Sciatic nerve (tissue), 2 donors: ENCODE measurements at regions not wholly inside any gene's neighbourhood (a gene's known extent, or its start where the extent isn't known, plus 50 kb on each side); places are given as distances from the start of the nearest gene placed in this dataset.

Experiments
- ATAC-seq: fragments of 200-7000 bp; cut with Tn5 transposase; one replicate; pipeline ENCODE4 v1.9.1; 2020; ENCODE audit warnings: mild to moderate bottlenecking, moderate library complexity
- DNase-seq: peaks from one replicate; pipeline ENCODE4 v3.0.0-alpha.2; 2020; ENCODE audit warnings: low spot score
- intact Hi-C: fragments of 100-400 bp; cut with DNase I; formaldehyde crosslinking; loops from one replicate; pipeline ENCODE4 v1.14.2; 2022
- donor health status: DM: no; HTN: no; CAD: no.
- donor health status: DM: no; HTN: no; CAD: no.

DNA sequence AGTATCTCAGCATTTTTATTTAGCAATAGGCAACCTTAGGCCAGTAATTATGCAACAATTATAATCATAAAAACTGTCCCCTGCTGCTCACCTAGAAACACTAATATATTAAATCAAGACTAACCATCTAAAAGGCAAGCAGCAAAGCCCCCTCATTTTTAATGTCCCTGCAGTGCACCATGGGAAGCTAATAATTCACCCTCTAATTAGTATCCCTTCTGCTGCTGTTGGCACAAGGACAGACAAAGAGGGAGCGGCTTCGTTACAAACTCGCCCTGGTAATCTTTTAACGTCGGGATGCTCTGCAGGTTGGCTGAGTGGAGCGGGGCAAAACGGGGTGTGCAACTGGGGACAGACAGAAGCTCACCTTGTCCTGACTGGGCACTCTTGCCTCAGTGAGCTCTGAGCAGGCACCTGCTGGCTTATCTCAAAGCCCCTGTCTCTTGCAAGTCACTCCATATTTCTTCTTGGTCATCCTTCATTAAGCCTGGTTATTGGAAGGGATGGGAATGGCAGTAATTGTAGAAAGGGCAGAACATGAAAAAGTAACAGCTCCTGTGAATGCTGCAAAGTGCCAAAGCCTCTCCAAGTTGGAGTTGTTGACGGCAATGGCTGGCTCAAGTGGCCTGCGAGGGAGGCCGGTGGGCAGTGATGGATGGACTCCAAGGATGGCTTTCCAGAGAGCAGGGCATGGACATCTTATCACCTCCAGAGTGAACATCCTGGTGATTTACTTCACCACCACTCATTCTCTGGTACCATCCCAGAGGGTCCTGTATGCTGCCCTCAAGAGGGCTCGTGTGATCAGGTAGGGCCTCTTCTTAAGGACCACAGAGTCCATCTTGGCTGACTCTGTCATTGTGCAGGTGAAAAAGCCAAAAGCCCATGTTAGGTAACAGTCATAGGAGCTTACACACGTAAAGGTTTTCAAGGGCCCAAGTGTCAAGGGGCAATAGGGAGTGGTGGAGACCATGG is 219.6 kb upstream of the N4BP1 start:
- ATAC-seq (no peak), DNase-seq (no peak)
- intact Hi-C loops = no loop called here

DNA sequence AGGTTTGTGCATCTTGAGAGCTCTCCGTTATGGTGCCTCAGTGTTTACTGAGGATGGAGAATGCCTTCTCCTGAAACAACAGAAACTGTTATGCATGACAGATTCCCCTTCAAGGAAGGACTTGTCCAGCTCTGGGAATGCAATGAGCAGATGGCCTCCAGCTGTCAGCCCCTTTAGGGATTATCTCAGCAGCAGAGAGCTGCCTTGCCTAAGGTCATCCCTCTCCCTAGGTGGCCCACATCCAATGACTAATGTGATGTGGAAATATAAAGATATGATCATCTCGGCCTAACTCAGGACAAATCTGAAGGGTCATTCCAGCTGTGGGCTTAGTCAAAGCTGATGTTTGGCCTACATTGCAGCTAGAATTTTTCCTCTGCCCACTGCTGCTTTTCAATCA is 214.3 kb upstream of the N4BP1 start:
- DNase-seq (no peak), ATAC-seq (no peak)
- intact Hi-C loops = no loop called here

DNA sequence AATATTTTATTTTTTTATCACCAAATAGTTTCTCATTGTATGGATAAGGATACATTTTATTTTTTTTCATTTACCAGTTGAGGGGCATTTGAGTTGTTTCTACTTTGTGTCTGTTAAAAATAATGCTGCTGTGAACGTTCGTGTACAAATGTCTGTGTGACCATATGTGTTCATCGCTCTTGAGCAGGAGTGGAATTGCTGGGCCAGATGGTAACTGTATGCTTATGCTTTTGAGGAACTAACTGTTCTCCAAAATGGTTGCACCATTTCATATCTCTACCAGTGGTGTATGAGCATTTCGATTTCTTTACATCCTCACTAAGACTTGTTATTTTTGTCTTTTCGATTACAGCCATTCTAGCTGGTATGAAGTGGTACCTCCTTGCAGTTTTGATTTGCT is 212.5 kb upstream of the N4BP1 start:
- ATAC-seq (no peak), DNase-seq (no peak)
- intact Hi-C loops = no loop called here

DNA sequence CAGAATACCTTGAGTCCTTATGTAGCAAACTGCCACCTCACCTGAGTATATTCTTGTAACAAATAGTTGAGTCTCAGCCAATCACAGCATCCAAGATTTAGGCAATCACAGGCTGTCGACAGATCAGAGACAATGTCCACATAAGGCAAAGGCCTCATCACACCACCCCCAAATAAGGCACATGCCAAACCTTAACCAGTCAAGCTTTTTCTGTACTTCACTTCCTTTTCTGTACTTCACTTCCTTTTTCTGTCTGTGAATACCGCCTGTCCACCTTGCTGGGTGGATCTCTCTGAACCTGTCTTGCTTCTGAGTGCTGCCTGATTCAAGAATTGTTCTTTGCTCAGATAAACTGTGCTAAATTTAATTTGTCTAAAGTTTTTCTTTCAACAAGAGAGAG is 210.4 kb upstream of the N4BP1 start:
- no peak for DNase-seq
- ATAC-seq = no peak
- intact Hi-C loops = no loop called here

DNA sequence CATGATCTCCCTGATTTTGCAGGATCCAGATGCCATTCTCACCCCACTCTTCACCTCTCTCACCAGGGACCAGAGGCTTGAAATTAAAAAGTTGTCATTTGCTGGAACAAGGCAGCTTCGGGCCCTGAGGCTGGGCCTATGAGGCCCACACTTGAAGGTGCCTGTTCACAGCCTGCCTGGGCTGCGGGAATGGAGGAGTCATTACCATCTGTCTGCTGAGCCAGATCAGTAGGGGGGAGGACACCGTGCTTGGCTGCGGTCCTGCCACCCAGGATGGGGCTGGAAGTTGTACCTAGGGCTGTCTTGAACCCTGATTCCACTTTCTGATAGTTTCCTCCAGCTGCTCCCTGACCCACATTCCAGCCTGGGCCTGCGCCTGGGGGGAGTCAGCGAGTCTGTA is 208.3 kb upstream of the N4BP1 start:
- ATAC-seq (no peak), DNase-seq (no peak)
- intact Hi-C loops = no loop called here

DNA sequence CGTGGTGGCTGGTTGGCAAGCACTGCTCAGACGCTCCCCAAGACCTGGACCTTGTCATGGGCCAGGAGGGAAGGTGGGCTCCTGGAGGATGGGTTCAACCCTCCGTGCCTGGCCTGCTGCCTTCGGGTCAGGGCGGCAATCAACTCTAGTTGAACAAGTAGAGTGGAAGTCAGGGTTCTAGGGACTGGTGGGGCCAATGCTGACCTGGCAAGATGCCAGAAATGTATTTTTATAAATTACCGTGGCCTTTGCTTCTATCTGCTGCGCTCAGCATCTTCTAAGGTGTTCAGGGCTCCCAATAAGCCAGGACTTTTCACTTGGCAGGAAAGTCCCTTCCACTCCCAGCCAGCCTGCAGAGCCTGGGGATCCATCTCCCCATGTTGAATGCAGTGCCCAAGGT is 207.1 kb upstream of the N4BP1 start:
- intact Hi-C loops = no loop called here
- no peak for ATAC-seq
- DNase-seq = no peak

DNA sequence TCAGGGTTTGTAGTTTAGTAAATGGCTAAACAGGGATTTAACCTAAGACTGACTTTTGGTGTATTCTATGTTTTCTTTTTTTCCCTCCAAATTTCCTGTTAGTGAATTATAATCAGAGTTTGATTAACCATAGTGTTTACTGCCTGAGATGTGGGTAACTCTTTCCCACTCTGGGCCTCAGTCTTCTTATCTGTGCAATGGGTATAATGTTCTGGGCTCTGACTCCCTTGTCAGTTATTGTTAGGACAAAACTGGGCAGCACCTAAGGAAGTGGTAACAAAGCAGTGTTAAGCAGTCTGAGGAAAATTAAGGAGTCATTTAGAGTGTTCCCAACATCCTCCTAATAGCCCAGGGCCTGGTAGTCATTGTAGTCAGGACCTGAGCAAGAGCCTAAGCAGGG is 206.4 kb upstream of the N4BP1 start:
- intact Hi-C loops = no loop called here
- DNase-seq (no peak), ATAC-seq (no peak)

DNA sequence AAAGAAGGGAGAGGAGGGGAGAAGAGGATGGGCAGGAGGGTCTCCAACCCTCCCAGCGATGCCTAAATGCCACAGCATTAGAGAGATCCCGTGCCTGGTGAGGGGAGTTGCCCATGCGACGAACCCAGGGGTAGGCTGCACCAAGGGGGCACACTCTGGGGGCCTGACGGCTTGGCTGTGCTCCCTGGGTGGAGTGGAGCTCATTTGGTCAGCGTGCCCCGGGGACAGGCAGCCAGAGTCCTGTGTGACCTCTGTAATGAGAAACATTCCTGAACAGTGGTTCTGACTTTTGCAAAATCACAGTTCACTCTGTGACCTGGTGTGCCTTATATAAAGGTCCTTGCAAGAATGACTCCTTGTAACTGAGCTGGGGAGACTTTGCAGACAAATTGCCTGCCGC is 205.0 kb upstream of the N4BP1 start:
- intact Hi-C loops = no loop called here
- DNase-seq (no peak), ATAC-seq (no peak)

DNA sequence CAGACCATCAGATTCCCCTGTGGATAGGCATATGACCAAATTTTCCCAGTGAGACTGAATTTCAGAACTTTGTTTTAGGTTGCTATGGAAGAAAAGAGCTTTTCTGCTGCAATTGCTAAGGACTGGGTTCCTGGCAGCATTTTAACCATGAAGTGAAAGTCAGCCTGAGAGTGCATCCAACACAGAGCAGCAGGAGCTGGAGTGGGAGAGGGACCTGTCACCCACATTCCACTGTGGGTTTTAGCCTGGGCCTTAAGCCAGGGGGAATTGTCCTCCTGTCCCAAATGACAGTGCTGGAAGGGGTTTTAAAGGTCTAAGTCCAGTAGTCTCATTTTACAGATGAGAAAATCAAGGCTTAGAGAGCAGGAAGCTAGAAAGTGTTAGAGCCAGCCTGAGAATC is 203.5 kb upstream of the N4BP1 start:
- ATAC-seq (no peak), DNase-seq (no peak)
- intact Hi-C loops = no loop called here

DNA sequence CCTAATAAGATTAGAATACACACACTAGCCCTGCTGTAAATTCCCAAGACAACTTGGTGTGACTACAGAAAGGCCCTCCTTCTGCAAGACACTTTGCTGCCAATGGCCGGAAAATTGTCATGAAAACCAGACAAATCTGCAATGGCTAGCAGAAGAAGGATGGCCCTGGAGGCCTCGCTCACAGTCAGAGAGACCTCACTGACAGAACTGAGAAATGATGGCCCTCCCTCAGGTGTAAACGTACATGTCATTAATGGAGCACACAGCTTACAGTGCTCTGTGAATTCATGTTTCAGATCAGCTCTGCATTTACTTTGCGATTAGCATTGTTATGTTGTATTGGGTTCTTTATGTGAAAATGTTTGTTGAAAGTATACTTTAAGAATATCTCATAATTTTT is 202.9 kb upstream of the N4BP1 start:
- ATAC-seq = no peak

DNA sequence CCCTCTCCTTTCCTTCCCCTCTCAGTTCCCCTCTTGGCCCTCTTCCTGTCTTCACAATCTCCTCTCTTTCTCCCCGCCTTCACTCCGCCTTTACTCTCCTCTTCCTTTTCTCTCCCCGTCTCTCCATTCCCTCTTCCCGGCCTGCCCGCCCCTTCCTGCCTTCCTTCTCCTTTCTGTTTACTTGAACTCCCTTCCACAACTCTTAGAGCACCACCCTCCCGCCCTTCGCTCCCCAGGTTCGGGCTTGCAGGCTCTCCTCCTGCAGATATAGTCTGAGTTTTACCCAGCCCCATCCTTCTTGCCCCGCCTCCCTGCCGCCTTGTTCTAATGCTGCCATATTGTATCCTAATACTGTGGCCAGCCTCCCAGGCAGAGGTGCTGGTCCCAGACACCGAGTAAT is 201.5 kb upstream of the N4BP1 start:
- intact Hi-C loops = no loop called here
- DNase-seq (no peak), ATAC-seq (no peak)

More for the DNA sequence above, 202.9 kb upstream of the N4BP1 start:
- intact Hi-C loops = no loop called here
- no peak for DNase-seq

DNA sequence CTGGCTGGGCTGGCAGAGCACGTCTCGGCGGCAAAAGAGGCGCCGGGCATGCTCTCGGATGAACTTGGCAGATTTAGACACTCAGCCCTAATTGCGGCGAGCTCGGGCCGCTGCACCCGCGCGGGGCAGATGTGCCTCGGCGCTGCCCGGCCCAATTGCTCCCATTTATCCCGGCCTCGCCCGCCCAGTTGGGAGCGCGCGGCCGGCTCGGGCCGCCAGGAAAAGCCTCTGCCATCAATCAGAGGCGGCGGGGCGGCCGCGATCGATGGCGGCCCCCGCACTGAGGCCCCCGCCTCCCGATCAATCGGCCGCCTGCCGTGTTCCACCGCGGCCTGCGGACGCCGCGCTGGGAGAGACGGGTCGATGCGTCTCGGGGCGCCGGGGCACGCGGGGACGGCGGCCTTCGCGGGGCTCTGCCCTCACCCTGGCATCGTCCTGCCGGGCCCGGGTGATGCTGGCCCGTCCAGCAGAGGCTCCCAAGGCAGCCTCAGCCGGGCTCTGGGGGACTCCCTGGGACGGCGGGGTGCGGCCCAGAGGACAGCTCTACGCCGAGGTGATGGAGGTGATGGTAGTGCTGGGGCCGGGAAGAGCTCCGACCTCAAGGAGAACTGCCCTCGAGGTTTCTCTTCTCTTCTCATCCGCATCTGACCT is 200.9 kb upstream of the N4BP1 start:
- ATAC-seq (no peak), DNase-seq (no peak)
- intact Hi-C loops = no loop called here

DNA sequence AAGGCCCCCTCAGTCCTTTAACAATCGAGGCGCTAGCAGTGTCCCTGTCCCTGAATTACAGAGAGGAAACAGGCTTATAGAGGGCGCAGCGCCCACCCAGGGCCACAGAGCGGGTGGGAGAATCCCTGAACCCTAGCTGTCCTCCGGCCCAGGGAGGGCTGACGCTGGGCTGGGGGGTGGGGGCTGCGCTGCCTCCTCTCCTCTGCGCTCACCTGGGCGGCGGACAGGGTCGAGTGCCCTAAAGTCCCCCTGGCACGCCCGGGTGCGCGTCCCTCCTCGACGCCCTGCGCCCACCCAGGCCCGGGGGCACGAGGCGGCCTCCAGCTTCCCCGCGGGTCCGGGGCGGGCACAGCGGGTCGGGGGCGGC is 200.4 kb upstream of the N4BP1 start:
- intact Hi-C loops = no loop called here
- ATAC-seq = no peak

DNA sequence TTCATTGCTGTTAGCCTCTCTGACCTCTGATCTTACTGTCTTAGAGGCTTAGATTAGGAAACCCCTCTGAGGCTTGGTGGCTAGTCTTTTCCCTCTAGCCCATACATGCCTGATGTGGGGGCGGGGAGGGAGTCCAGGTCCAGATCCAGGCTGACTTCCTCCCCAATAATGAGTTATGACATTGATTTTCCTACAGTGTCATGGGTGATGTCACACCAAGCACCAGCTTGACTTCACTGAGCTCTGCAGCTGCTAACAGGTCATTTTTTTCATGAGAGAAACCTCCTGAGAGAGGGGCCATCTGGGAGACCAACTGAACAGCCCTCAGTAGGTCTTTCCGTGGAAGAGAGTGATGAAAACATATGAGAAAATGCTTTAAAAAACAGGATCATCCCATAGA is 180.2 kb upstream of the N4BP1 start:
- intact Hi-C loops = no loop called here
- no peak for ATAC-seq
- no peak for DNase-seq

More for the DNA sequence above, 200.4 kb upstream of the N4BP1 start:
- DNase-seq = no peak

DNA sequence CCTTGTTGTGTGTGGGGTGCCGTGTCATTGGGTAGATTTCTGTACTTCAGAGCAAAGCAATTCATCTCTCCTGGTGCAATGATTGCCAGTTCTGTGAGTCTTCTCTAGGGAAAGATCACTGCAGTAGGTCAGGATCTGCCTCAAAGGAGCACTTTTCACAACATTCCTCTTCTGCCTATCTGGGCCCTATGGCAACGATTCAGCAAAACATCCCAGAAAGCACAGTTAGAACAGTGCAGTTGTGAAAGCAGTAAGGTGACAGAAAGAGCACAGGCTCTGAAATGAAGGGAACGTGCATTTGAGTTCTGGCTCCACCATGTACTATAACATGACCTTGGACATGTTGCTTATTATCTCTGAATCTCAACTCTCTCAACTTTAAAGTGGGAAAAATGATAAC is 178.5 kb upstream of the N4BP1 start:
- DNase-seq (no peak), ATAC-seq (no peak)
- intact Hi-C loops = no loop called here

DNA sequence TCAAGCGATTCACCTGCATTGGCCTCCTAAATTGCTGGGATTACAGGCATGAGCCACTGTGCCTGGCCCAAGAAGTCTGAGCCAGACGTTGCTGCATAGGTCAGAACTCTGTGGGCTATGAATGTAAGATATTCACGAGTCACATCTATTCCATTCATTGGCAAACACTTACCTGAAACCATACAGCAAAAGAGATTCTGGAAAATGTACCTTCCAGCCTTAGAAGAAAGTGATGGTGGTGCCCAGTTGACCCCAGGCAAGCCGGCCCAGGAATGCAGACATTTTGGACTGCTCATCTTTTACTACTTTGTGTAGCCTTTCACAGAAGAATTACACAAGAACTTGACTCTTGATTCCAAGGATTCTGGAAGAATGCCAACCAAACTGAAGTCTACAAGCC is 135.6 kb upstream of the N4BP1 start:
- ATAC-seq = no peak
- intact Hi-C loops = no loop called here
- no peak for DNase-seq

DNA sequence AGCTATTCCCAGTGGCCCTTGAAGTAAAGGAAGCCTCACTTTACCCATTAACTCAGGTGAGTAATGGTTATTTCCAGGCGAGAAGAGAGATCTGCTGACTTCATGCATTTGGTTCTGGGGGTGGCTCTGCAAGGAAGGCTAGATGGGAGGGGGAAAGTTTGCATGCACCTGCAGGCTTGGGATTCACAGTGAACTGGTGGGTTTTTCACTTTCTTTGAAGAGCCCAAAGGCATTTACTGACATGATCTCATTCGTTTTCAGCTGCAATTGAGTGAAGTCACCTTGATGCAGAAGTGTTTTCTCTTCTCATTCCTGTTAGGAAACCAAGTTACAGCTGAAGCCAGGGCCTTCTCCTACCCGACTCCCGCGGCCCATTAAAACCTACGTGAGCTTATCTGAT is 131.0 kb upstream of the N4BP1 start:
- ATAC-seq (no peak), DNase-seq (no peak)
- intact Hi-C loops = no loop called here

DNA sequence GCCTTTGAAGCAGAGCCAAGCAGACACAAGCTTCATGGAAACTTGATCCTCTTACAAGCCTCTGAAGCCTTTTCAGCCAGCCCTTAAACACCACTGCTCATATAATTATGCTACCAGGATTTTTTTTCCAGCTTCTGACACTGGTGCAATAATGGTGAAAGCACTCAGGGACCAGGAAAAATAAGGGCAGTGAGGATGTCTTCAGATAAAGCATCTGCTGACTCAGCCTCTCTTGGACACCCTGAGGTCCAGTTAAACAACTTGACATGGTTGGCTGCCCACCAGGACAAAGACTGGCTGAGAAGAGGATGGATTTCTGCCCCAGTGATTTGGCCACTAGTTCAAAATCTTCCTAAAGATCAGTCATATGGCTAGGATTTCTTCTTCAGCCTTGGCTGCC is 124.2 kb upstream of the N4BP1 start:
- ATAC-seq = no peak
- intact Hi-C loops = no loop called here
- DNase-seq = no peak

DNA sequence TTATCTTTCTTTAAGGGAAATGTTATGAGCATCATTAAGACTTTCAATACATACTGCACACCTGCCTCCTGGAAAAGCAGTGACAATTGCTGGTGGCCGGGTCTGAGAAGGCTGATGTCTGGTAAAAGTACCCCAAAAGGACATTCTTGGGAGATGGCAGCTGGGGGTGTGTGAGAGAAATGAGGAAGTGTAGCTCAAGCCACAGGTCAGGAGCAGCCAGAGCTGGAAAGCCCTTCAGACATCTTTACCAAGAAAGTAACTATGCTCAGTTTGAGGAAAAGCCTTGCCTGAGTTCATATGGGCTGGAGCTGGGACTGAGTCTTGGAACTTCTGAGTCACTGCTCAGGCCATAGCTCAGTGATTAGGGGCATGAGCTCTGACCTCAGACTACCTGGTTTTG is 94.7 kb upstream of the N4BP1 start:
- ATAC-seq (no peak), DNase-seq (no peak)
- intact Hi-C loops = no loop called here

DNA sequence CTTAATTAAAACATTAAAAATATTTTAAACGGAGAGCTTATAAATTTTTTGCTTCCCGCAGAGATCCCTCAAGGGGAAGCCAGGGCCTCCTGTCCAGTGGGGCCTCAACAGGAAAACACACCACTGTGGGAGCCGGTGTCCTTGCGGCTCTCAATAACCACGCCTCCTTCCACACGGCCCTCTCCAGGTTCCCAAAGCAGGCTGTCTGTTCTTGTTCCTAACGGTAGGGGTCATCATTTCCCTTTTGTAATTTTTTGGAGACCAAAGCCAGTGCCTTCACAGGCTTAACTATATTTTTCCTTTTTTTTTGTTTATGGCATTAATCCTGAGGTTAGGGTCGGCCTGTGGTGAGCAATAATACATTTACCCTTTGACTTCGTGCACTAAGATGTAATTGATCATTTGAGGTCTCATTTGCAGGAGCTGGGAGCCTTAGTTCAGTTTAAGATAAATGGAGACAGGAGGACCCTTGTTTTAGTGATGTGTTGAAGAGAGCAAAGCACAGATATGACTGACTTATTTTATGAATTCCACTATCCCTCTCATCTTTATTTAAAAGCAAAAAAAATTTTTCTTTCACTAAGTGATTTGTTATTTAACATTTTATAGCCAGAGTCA is 77.5 kb upstream of the N4BP1 start:
- ATAC-seq = no peak
- no peak for DNase-seq
- intact Hi-C loops = no loop called here
